ENCODE measurements at regions not wholly inside any gene's neighbourhood (a gene's known extent, or its start where the extent isn't known, plus 50 kb on each side); places are given as distances from the start of the nearest gene placed in this dataset.

GRCh38 chr17:27384726-27385125, 71.5 kb upstream of the KSR1 start:
- Mint-ChIP-seq H3K4me3 (no peak overlapping the region), H3K4me1 (peaks cover 3 to 4% (median 4%) of the 10 kb centered on the region in 3 donors), H3K27me3 (peaks cover 9 to 16% of the 10 kb centered on the region in 2 donors), H3K36me3 (no peaks in the 10 kb centered on the region), H3K27ac (no peak overlapping the region), H3K9me3 (no peaks in the 10 kb centered on the region)
- CTCF ChIA-PET, result no interaction called here
- H3K27me3 ChIP-seq (ENCODE audit: insufficient read depth, low read length, poor library complexity, severe bottlenecking), result no peaks in the 10 kb centered on the region
- no peak overlapping the region for H3K4me3 ChIP-seq (ENCODE audit: low read length)
- H3K9me3 ChIP-seq (ENCODE audit: low read length), result no peaks in the 10 kb centered on the region
- H3K4me1 ChIP-seq (ENCODE audit: insufficient read depth, low read length), result peaks cover 3% of the 10 kb centered on the region
- H3K27ac ChIP-seq (ENCODE audit: low read depth, low read length), result no peak overlapping the region
- no peak for DNase-seq
- H3K36me3 ChIP-seq (ENCODE audit: insufficient read depth, low read length), result no peaks in the 10 kb centered on the region
- POLR2A ChIA-PET, result no interaction called here

GRCh38 chr17:27385626-27386025, 70.6 kb upstream of the KSR1 start:
- POLR2A ChIA-PET, result no interaction called here
- CTCF ChIA-PET, result no interaction called here
- Mint-ChIP-seq H3K4me3 (no peak overlapping the region), H3K4me1 (peaks cover 3 to 4% (median 4%) of the 10 kb centered on the region in 3 donors), H3K36me3 (no peaks in the 10 kb centered on the region), H3K27ac (peak overlapping the region in 1 of 8 donors; percentile 19), H3K27me3 (peaks cover 3 to 10% of the 10 kb centered on the region in 2 donors), H3K9me3 (no peaks in the 10 kb centered on the region)
- peaks cover 1% of the 10 kb centered on the region for H3K4me1 ChIP-seq (ENCODE audit: insufficient read depth, low read length)
- H3K27ac ChIP-seq (ENCODE audit: low read depth, low read length), result no peak overlapping the region
- no peaks in the 10 kb centered on the region for H3K27me3 ChIP-seq (ENCODE audit: insufficient read depth, low read length, poor library complexity, severe bottlenecking)
- H3K9me3 ChIP-seq (ENCODE audit: low read length), result no peaks in the 10 kb centered on the region
- DNase-seq, result no peak
- no peak overlapping the region for H3K4me3 ChIP-seq (ENCODE audit: low read length)
- H3K36me3 ChIP-seq (ENCODE audit: insufficient read depth, low read length), result no peaks in the 10 kb centered on the region

- no peaks in the 10 kb centered on the region for H3K9me3 Mint-ChIP-seq
- peaks cover 3 to 4% (median 4%) of the 10 kb centered on the region in 3 donors for H3K4me1 Mint-ChIP-seq
- CTCF ChIA-PET, result no interaction called here
These were observed 69.8 kb upstream of the KSR1 start for GRCh38 chr17:27386206-27387075.

GRCh38 chr17:27389542-27390140, 66.6 kb upstream of the KSR1 start:
- no peaks in the 10 kb centered on the region for H3K4me1 ChIP-seq (ENCODE audit: insufficient read depth, low read length)
- peak overlapping the region in 1 of 8 donors; percentile 80 for H3K27ac Mint-ChIP-seq
- CTCF ChIA-PET, result interaction anchor here (1.3 to 1.4 kb wide), 2 partner anchors 9 to 35 kb away, joined by 3 to 5 read pairs; no protein-coding TSS in a partner anchor

More at GRCh38 chr17:27386206-27387075, 69.8 kb upstream of the KSR1 start:
- Histone ChIP-seq H3K36me3 (ENCODE audit: insufficient read depth, low read length) (no peaks in the 10 kb centered on the region), H3K4me3 (ENCODE audit: low read length) (no peak overlapping the region), H3K27me3 (ENCODE audit: insufficient read depth, low read length, poor library complexity, severe bottlenecking) (no peaks in the 10 kb centered on the region), H3K9me3 (ENCODE audit: low read length) (no peaks in the 10 kb centered on the region), H3K4me1 (ENCODE audit: insufficient read depth, low read length) (no peaks in the 10 kb centered on the region), H3K27ac (ENCODE audit: low read depth, low read length) (no peak overlapping the region)
- Mint-ChIP-seq H3K27me3 (peaks cover 3 to 4% of the 10 kb centered on the region in 2 donors), H3K36me3 (no peaks in the 10 kb centered on the region), H3K27ac (peak overlapping the region in 1 of 8 donors; percentile 60), H3K4me3 (no peak overlapping the region)
- POLR2A ChIA-PET, result no interaction called here
- no peak for DNase-seq

GRCh38 chr17:27390540-27390939, 65.7 kb upstream of the KSR1 start:
- H3K4me3 ChIP-seq (ENCODE audit: low read length), result no peak overlapping the region
- no peaks in the 10 kb centered on the region for H3K4me1 ChIP-seq (ENCODE audit: insufficient read depth, low read length)
- no peak for DNase-seq
- H3K4me3 Mint-ChIP-seq, result peak overlapping the region in 1 of 7 donors; percentile 63
- no peaks in the 10 kb centered on the region for H3K27me3 ChIP-seq (ENCODE audit: insufficient read depth, low read length, poor library complexity, severe bottlenecking)
- ChIA-PET CTCF (no interaction called here), POLR2A (no interaction called here)
- H3K4me1 Mint-ChIP-seq, result peaks cover 3 to 4% (median 4%) of the 10 kb centered on the region in 3 donors
- H3K36me3 ChIP-seq (ENCODE audit: insufficient read depth, low read length), result no peaks in the 10 kb centered on the region
- no peak overlapping the region for H3K27ac Mint-ChIP-seq
- no peaks in the 10 kb centered on the region for H3K36me3 Mint-ChIP-seq
- peaks cover 4 to 10% of the 10 kb centered on the region in 2 donors for H3K27me3 Mint-ChIP-seq
- H3K9me3 Mint-ChIP-seq, result no peaks in the 10 kb centered on the region
- H3K9me3 ChIP-seq (ENCODE audit: low read length), result no peaks in the 10 kb centered on the region
- no peak overlapping the region for H3K27ac ChIP-seq (ENCODE audit: low read depth, low read length)

More at GRCh38 chr17:27389542-27390140, 66.6 kb upstream of the KSR1 start:
- no peak for DNase-seq
- no peaks in the 10 kb centered on the region for H3K36me3 Mint-ChIP-seq
- peak overlapping the region in 1 of 7 donors; percentile 71 for H3K4me3 Mint-ChIP-seq
- no peak overlapping the region for H3K27ac ChIP-seq (ENCODE audit: low read depth, low read length)
- H3K36me3 ChIP-seq (ENCODE audit: insufficient read depth, low read length), result no peaks in the 10 kb centered on the region
- H3K27me3 ChIP-seq (ENCODE audit: insufficient read depth, low read length, poor library complexity, severe bottlenecking), result no peaks in the 10 kb centered on the region
- H3K9me3 Mint-ChIP-seq, result no peaks in the 10 kb centered on the region
- peaks cover 1 to 5% of the 10 kb centered on the region in 2 donors for H3K27me3 Mint-ChIP-seq
- POLR2A ChIA-PET, result no interaction called here
- no peaks in the 10 kb centered on the region for H3K9me3 ChIP-seq (ENCODE audit: low read length)
- H3K4me1 Mint-ChIP-seq, result peaks cover 3 to 4% (median 4%) of the 10 kb centered on the region in 3 donors
- H3K4me3 ChIP-seq (ENCODE audit: low read length), result no peak overlapping the region

- Mint-ChIP-seq H3K9me3 (no peaks in the 10 kb centered on the region), H3K27me3 (peaks cover 4 to 14% of the 10 kb centered on the region in 2 donors), H3K4me3 (no peak overlapping the region), H3K27ac (no peak overlapping the region), H3K36me3 (no peaks in the 10 kb centered on the region), H3K4me1 (peaks cover 3 to 4% (median 4%) of the 10 kb centered on the region in 3 donors)
- Histone ChIP-seq H3K27ac (ENCODE audit: low read depth, low read length) (no peak overlapping the region), H3K4me3 (ENCODE audit: low read length) (no peak overlapping the region), H3K36me3 (ENCODE audit: insufficient read depth, low read length) (no peaks in the 10 kb centered on the region), H3K27me3 (ENCODE audit: insufficient read depth, low read length, poor library complexity, severe bottlenecking) (no peaks in the 10 kb centered on the region), H3K9me3 (ENCODE audit: low read length) (no peaks in the 10 kb centered on the region), H3K4me1 (ENCODE audit: insufficient read depth, low read length) (no peaks in the 10 kb centered on the region)
- CTCF ChIA-PET, result no interaction called here
- DNase-seq, result no peak
- POLR2A ChIA-PET, result no interaction called here
These were observed 64.8 kb upstream of the KSR1 start for GRCh38 chr17:27391427-27391826.

- no peak overlapping the region for H3K4me3 Mint-ChIP-seq
- H3K4me1 Mint-ChIP-seq, result no peaks in the 10 kb centered on the region
- H3K27me3 Mint-ChIP-seq, result peaks cover 4 to 24% of the 10 kb centered on the region in 2 donors
- Histone ChIP-seq H3K36me3 (ENCODE audit: insufficient read depth, low read length) (no peaks in the 10 kb centered on the region), H3K4me3 (ENCODE audit: low read length) (no peak overlapping the region), H3K27ac (ENCODE audit: low read depth, low read length) (no peak overlapping the region), H3K27me3 (ENCODE audit: insufficient read depth, low read length, poor library complexity, severe bottlenecking) (no peaks in the 10 kb centered on the region), H3K4me1 (ENCODE audit: insufficient read depth, low read length) (no peaks in the 10 kb centered on the region), H3K9me3 (ENCODE audit: low read length) (no peaks in the 10 kb centered on the region)
- H3K36me3 Mint-ChIP-seq, result no peaks in the 10 kb centered on the region
- CTCF ChIA-PET, result no interaction called here
- H3K27ac Mint-ChIP-seq, result no peak overlapping the region
- POLR2A ChIA-PET, result no interaction called here
- H3K9me3 Mint-ChIP-seq, result peaks cover 0 to 2% (median 0%) of the 10 kb centered on the region in 5 donors
- no peak for DNase-seq
These were observed 60.2 kb upstream of the KSR1 start for GRCh38 chr17:27396045-27396444.

- no peaks in the 10 kb centered on the region for H3K4me1 ChIP-seq (ENCODE audit: insufficient read depth, low read length)
- Mint-ChIP-seq H3K36me3 (no peaks in the 10 kb centered on the region), H3K27me3 (peaks cover 4 to 28% of the 10 kb centered on the region in 2 donors), H3K4me3 (no peak overlapping the region), H3K9me3 (peaks cover 0 to 2% (median 0%) of the 10 kb centered on the region in 5 donors), H3K27ac (no peak overlapping the region), H3K4me1 (no peaks in the 10 kb centered on the region)
- no peaks in the 10 kb centered on the region for H3K36me3 ChIP-seq (ENCODE audit: insufficient read depth, low read length)
- ChIA-PET POLR2A (no interaction called here), CTCF (no interaction called here)
- H3K27ac ChIP-seq (ENCODE audit: low read depth, low read length), result no peak overlapping the region
- no peak overlapping the region for H3K4me3 ChIP-seq (ENCODE audit: low read length)
- H3K9me3 ChIP-seq (ENCODE audit: low read length), result no peaks in the 10 kb centered on the region
- no peak for DNase-seq
- no peaks in the 10 kb centered on the region for H3K27me3 ChIP-seq (ENCODE audit: insufficient read depth, low read length, poor library complexity, severe bottlenecking)
These were observed 59.3 kb upstream of the KSR1 start for GRCh38 chr17:27396941-27397340.

All from CD8-positive, alpha-beta memory T cell (primary cell).